Pulmonary artery endothelial cell (primary cell): ENCODE measurements at regions not wholly inside any gene's neighbourhood (a gene's known extent, or its start where the extent isn't known, plus 50 kb on each side); places are given as distances from the start of the nearest gene placed in this dataset.

ENCODE experiments used
- DNase-seq: peaks from one replicate; pipeline ENCODE4 v3.0.0-alpha.2; 2011; ENCODE audit warnings: low read depth, low spot score

- DNase-seq = no peak
Measured at GRCh38 chr2:188850786-188851185, 123.4 kb upstream of the COL3A1 start.

GRCh38 chr2:188851311-188851710, 122.9 kb upstream of the COL3A1 start:
- DNase-seq = no peak

GRCh38 chr2:188851826-188852225, 122.3 kb upstream of the COL3A1 start:
- no peak for DNase-seq

DNA sequence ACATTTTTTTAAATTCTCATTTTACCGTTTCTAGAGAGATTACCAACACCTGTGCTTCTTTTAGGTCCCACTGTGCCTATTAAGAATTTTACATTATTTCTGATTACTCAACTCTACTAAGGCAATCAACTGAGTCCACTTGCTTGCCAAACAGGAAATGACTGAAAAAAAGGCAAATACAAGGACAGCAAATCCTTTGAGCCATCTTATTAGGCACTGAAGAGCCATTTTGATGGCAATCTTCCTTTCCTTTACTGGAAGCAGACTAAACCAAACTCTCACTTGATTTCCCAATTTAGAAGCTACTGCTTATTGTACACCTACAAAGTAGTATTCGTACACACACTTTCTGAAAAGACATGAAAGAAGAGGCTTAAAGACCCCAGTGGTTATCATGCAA, 121.4 kb upstream of the COL3A1 start:
- DNase-seq = no peak

- DNase-seq = no peak
Measured at GRCh38 chr2:188853307-188853706, 120.9 kb upstream of the COL3A1 start.

- DNase-seq = no peak
Measured at GRCh38 chr2:188865681-188866080, 108.5 kb upstream of the COL3A1 start.

- no peak for DNase-seq
Measured at GRCh38 chr2:188869550-188869949, 104.6 kb upstream of the COL3A1 start.

GRCh38 chr2:188870289-188870688, 103.9 kb upstream of the COL3A1 start:
- DNase-seq = no peak

GRCh38 chr2:188875104-188875503, 99.1 kb upstream of the COL3A1 start:
- no peak for DNase-seq

DNA sequence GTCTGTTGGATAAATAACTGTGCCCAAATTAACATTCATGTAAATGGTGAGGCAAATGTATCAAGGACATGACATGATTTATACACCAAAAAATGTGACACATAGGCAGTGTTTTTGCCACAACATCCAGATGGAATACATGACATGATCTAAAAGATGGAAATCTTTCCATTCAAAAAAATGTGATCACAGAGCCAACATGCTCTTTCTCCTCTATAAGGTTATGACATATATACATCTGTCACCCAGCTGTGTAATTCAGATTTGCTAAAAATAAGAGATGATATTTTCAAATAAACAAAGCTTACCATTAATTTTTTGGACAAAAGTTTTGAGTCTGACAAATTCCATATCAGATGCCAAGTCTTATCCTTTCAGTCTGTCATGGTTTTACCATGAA, 95.5 kb upstream of the COL3A1 start:
- no peak for DNase-seq

DNA sequence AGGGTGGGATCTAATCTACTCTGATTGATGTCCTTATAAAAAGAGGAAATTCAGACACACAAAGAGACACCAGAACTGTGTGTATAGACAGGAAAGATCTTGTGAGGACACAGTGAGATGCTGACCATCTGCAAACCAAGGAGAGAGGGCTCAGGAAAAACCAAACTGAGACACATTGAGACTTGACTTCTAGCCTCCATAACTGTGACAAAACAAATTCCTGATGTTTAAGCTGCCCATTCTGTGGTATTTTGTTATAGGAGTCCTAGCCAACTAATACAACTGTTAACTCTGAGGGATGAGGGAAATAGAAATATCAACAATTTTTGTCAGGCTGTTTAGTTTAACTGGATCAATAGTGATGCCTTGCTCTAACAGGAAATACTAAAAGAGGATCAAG, 93.4 kb upstream of the COL3A1 start:
- no peak for DNase-seq

GRCh38 chr2:188881434-188881833, 92.7 kb upstream of the COL3A1 start:
- no peak for DNase-seq

GRCh38 chr2:188884046-188884445, 90.1 kb upstream of the COL3A1 start:
- no peak for DNase-seq

GRCh38 chr2:188884517-188884916, 89.7 kb upstream of the COL3A1 start:
- no peak for DNase-seq

GRCh38 chr2:188889187-188889586, 85.0 kb upstream of the COL3A1 start:
- DNase-seq = no peak

DNA sequence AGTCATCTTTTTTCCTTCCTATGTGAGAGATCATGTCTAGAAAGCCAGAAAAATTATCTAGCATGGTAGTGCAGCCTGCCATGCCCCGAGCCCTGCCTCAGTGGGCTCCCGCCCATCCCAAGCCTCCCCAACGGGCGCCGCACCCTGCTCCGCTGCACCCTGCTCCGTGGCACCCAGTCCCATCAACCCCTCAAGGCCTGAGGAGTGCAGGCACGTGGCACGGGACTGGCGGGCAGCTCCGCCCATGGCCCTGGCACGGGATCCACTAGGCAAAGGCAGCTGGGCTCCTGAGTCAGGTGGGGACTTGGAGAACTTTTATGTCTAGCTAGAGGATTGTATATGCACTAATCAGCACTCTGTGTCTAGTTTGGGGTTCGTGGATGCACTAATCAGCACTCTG, 83.4 kb upstream of the COL3A1 start:
- DNase-seq = no peak

DNA sequence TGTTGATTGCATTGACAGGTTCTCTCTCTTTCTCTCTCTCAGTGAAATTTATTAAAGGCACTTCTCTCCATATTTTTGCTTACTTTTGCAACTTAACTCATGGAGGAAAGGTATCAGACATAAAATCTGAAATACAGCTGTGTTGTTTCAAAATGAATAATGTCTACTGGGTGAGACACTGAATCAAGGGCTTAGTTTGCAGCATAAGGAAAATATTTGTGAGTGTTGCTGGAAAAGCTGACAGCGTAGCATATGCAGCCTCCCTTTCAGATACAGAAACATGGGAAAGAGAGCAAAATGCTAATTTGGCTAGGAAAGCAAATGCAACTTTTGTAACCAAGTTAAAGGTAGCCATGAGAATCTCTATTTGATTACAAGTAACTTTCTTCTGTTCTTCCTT, 81.5 kb upstream of the COL3A1 start:
- no peak for DNase-seq

DNA sequence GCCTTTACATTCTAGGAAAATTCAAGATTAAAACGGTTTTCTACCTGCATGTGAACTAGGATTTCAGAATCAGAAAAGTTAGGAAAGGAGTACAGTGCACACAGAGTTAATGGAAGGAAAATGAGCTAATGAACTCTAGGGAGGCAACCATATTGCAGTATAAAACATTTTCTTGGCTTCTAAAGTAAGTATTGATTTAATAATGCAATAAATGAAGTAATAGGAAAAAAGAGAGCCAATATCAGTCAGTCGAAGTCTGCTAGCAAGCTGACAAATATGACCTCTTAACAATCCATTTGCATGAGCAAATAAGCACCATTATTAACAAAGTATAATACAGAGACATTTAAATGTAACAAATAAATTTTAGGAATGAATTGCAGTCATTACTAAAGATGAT, 80.2 kb upstream of the COL3A1 start:
- no peak for DNase-seq

- DNase-seq = no peak
Measured at GRCh38 chr2:188894979-188895378, 79.2 kb upstream of the COL3A1 start.

- no peak for DNase-seq
Measured at GRCh38 chr2:188897096-188897495, 77.1 kb upstream of the COL3A1 start.

DNA sequence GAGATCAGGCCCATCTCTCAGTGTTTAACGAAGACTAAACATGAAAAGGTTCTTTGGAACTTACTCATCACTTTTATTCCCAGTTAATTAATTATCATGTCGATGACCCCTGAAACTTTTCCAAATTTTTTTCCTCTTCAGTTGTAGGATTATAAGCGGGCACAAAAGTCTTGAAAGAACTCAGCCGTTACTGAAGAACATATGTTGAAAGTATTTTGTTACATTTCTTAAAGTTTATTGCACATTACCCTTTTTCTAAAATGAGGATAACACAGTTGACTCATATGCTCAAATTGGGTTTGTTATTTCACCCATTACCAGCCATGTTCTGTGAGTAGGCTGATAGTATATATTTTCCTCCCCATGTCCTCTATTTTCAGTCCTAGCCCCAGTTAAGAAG, 75.9 kb upstream of the COL3A1 start:
- DNase-seq = no peak

GRCh38 chr2:188902901-188903491, 71.2 kb upstream of the COL3A1 start:
- peak; percentile 17 for DNase-seq

DNA sequence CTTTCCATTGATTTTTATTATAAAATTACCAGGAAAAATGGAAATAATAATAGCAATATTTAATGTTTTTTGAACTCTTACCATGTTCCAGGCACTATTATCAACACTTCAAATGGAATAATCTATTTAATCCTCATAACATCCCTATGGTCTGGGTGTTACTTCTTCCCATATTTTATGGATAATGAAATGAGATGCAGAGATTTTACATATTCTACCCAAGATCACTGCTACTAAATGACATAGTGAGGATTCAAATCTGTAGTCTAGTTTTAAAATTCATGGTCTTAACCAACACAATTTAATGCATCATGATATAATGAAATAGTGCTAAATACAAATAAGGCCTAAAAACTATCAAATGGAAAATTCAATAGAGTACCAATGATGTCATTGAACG, 70.4 kb upstream of the COL3A1 start:
- no peak for DNase-seq

- no peak for DNase-seq
Measured at GRCh38 chr2:188909036-188909435, 65.1 kb upstream of the COL3A1 start.
